ENCODE measurements at regions not wholly inside any gene's neighbourhood (a gene's known extent, or its start where the extent isn't known, plus 50 kb on each side); places are given as distances from the start of the nearest gene placed in this dataset.

GRCh38 chr6:19712012-19712688 lies 125.0 kb upstream of the ID4 start:
- ChIA-PET CTCF (no interaction called here), SMC1A (ENCODE audit: uncharacterized antibody, unreplicated experiment) (no interaction called here), RAD21 (ENCODE audit: unreplicated experiment) (no interaction called here), POLR2A (no interaction called here)
- Histone ChIP-seq H3K27me3 (replicated peaks in 1 of 2; ENCODE audit: control insufficient read depth in 2 of 2, insufficient read depth in 2 of 2, low read length in 1 of 2) (no peaks in the 10 kb centered on the region), H3K4me1 (ENCODE audit: control insufficient read depth, insufficient read depth, low read length) (no peaks in the 10 kb centered on the region), H3K4me3 (no peak overlapping the region), H3K79me2 (ENCODE audit: control insufficient read depth, insufficient read depth, low read length) (no peaks in the 10 kb centered on the region), H3K9me3 (replicated peaks; ENCODE audit: control insufficient read depth, insufficient read depth, low read length) (no peaks in the 10 kb centered on the region), H3K4me2 (ENCODE audit: control insufficient read depth, insufficient read depth) (no peak overlapping the region), H2AFZ (ENCODE audit: control insufficient read depth, low read depth, low read length) (no peak overlapping the region), H3K9ac (ENCODE audit: control insufficient read depth, insufficient read depth, low read length) (no peak overlapping the region), H4K20me1 (ENCODE audit: control insufficient read depth, insufficient read depth) (no peaks in the 10 kb centered on the region), H3K27ac (ENCODE audit: control insufficient read depth, insufficient read depth) (no peak overlapping the region), H3K36me3 (ENCODE audit: control insufficient read depth in 2 of 2, insufficient read depth in 2 of 2, low read length in 1 of 2) (no peaks in the 10 kb centered on the region)
- FAIRE-seq (no peak), ATAC-seq (no peak), DNase-seq (ENCODE audit: low read depth, low spot score) (no peak)
- in situ Hi-C loops (cut with MboI) = no loop called here
- no TSS peak for BruUV-seq (replicated peaks)
- whole genome bisulfite sequencing (ENCODE audit: insufficient coverage, insufficient replicate concordance, low lambda C conversion rate, missing lambda C conversion rate) = 54% methylated on average over 4 of the region's 4 CpGs
- intact Hi-C loops (cut with micrococcal nuclease; ENCODE audit: unreplicated experiment) = no loop called here
- TF ChIP-seq YY1 (IDR thresholded peaks at IDR 0.05; ENCODE audit: low read depth, low read length) = no peak
- TF ChIP-seq IKZF2 (IDR thresholded peaks at IDR 0.05) = no peak
- no peak for TF ChIP-seq TARDBP (IDR thresholded peaks at IDR 0.05; ENCODE audit: borderline replicate concordance)
- TF ChIP-seq PML (IDR thresholded peaks at IDR 0.05; ENCODE audit: low read length) = no peak
- no peak for TF ChIP-seq HDAC2 (IDR thresholded peaks at IDR 0.05)
- no peak for TF ChIP-seq DPF2 (IDR thresholded peaks at IDR 0.05)
- TF ChIP-seq BACH1 (IDR thresholded peaks at IDR 0.05; ENCODE audit: borderline replicate concordance) = no peak
- no peak for TF ChIP-seq MXI1 (IDR thresholded peaks at IDR 0.05; ENCODE audit: low read depth, low read length)
- TF ChIP-seq MTA2 (IDR thresholded peaks at IDR 0.05; ENCODE audit: low read depth) = no peak
- TF ChIP-seq PAX8 (IDR thresholded peaks at IDR 0.05) = no peak
- TF ChIP-seq STAT1 (conservative IDR thresholded peaks at IDR 0.05) = no peak
- no peak for TF ChIP-seq SMARCA5 (IDR thresholded peaks at IDR 0.05)
- no peak for TF ChIP-seq WRNIP1 (IDR thresholded peaks at IDR 0.05; ENCODE audit: borderline replicate concordance, low read depth, low read length)
- TF ChIP-seq ZZZ3 (IDR thresholded peaks at IDR 0.05; ENCODE audit: control insufficient read depth, insufficient read length, low read depth) = no peak
- no peak for TF ChIP-seq HSF1 (IDR thresholded peaks at IDR 0.05; ENCODE audit: low read depth, low read length)
- TF ChIP-seq SPI1 (IDR thresholded peaks at IDR 0.05; ENCODE audit: borderline replicate concordance, insufficient read depth, low read depth, low read length) = no peak
- no peak for TF ChIP-seq NFXL1 (IDR thresholded peaks at IDR 0.05; ENCODE audit: borderline replicate concordance)
- no peak for TF ChIP-seq YBX1 (IDR thresholded peaks at IDR 0.05)

Measured in GM12878 (cell line).